H9 (cell line): ENCODE measurements at regions not wholly inside any gene's neighbourhood (a gene's known extent, or its start where the extent isn't known, plus 50 kb on each side); places are given as distances from the start of the nearest gene placed in this dataset.

Experiments
- DNase-seq: peaks from one replicate; pipeline ENCODE4 v3.0.0-alpha.2; 2017
- H2AFZ ChIP-seq: one replicate; pipeline ENCODE4 v1.6.1; 2013; ENCODE audit warnings: mild to moderate bottlenecking, low read length, control low read depth, moderate library complexity
- H2AK5ac ChIP-seq: 2 replicates; pipeline ENCODE4 v1.6.1; 2013; ENCODE audit warnings: low read length, control low read depth, mixed read lengths; ENCODE audit not compliant: insufficient read length
- H2BK120ac ChIP-seq: one replicate; pipeline ENCODE4 v1.6.1; 2013; ENCODE audit warnings: low read depth, mild to moderate bottlenecking, low read length, control low read depth, inconsistent platforms; ENCODE audit not compliant: poor library complexity, severe bottlenecking
- H2BK12ac ChIP-seq: 2 replicates; pipeline ENCODE4 v1.6.1; 2013; ENCODE audit warnings: low read length, control low read depth, mixed read lengths, low read depth; ENCODE audit not compliant: insufficient read length
- H2BK15ac ChIP-seq: 2 replicates; pipeline ENCODE4 v1.6.1; 2013; ENCODE audit warnings: low read depth, low read length, control low read depth
- H2BK20ac ChIP-seq: one replicate; pipeline ENCODE4 v1.6.1; 2013; ENCODE audit warnings: low read depth, mild to moderate bottlenecking, low read length, control low read depth, inconsistent platforms; ENCODE audit not compliant: poor library complexity, severe bottlenecking
- H2BK5ac ChIP-seq: 2 replicates; pipeline ENCODE4 v1.6.1; 2013; ENCODE audit warnings: low read length, control low read depth, mixed read lengths; ENCODE audit not compliant: insufficient read length
- H3K14ac ChIP-seq: 2 replicates; pipeline ENCODE4 v1.6.1; 2013; ENCODE audit warnings: low read length, control low read depth; ENCODE audit not compliant: insufficient read depth
- H3K18ac ChIP-seq: 2 replicates; pipeline ENCODE4 v1.6.1; 2013; ENCODE audit warnings: low read depth, mild to moderate bottlenecking, mixed read lengths, low read length, control low read depth; ENCODE audit not compliant: insufficient read length
- H3K23ac ChIP-seq: 2 replicates; pipeline ENCODE4 v1.6.1; 2013; ENCODE audit warnings: low read length, control low read depth, mixed read lengths, low read depth; ENCODE audit not compliant: insufficient read length
- H3K23me2 ChIP-seq: 2 replicates; pipeline ENCODE4 v1.6.1; 2013; ENCODE audit warnings: low read depth, mild to moderate bottlenecking, mixed read lengths, low read length, control low read depth; ENCODE audit not compliant: insufficient read length, poor library complexity, severe bottlenecking
- H3K27ac ChIP-seq: 2 replicates; pipeline ENCODE4 v1.5.1; 2013; ENCODE audit warnings: low read length, control low read depth, mixed read lengths, low read depth; ENCODE audit not compliant: insufficient read length
- H3K27me3 ChIP-seq: 2 replicates; pipeline ENCODE4 v1.6.1; 2013; ENCODE audit warnings: low read length, control low read depth, inconsistent platforms; ENCODE audit not compliant: insufficient read depth
- H3K4ac ChIP-seq: 2 replicates; pipeline ENCODE4 v1.6.1; 2013; ENCODE audit warnings: low read depth, mild to moderate bottlenecking, control low read depth, inconsistent platforms, low read length, moderate library complexity
- H3K4me1 ChIP-seq: 2 replicates; pipeline ENCODE4 v1.6.1; 2013; ENCODE audit warnings: low read length, control low read depth, inconsistent platforms; ENCODE audit not compliant: insufficient read depth
- H3K4me2 ChIP-seq: 2 replicates; pipeline ENCODE4 v1.6.1; 2013; ENCODE audit warnings: low read length, control low read depth, mixed read lengths; ENCODE audit not compliant: insufficient read length, insufficient read depth
- H3K56ac ChIP-seq: 2 replicates; pipeline ENCODE4 v1.6.1; 2013; ENCODE audit warnings: low read depth, mild to moderate bottlenecking, mixed read lengths, low read length, control low read depth; ENCODE audit not compliant: insufficient read length
- H3K79me1 ChIP-seq: 2 replicates; pipeline ENCODE4 v1.6.1; 2013; ENCODE audit warnings: low read depth, mild to moderate bottlenecking, moderate library complexity, low read length, control low read depth, inconsistent platforms; ENCODE audit not compliant: insufficient read depth, poor library complexity, severe bottlenecking
- H3K79me2 ChIP-seq: 2 replicates; pipeline ENCODE4 v1.6.1; 2013; ENCODE audit warnings: low read length, control low read depth, inconsistent platforms; ENCODE audit not compliant: insufficient read depth
- H3K9ac ChIP-seq: 2 replicates; pipeline ENCODE4 v1.6.1; 2013; ENCODE audit warnings: low read length, control low read depth, mixed read lengths; ENCODE audit not compliant: insufficient read length; ENCODE audit errors: extremely low read depth
- H3K9me3 ChIP-seq: one replicate; pipeline ENCODE4 v1.6.1; 2013; ENCODE audit warnings: low read depth, low read length, inconsistent platforms; ENCODE audit not compliant: control insufficient read depth
- H3T11ph ChIP-seq: one replicate; pipeline ENCODE4 v1.6.1; 2013; ENCODE audit warnings: mild to moderate bottlenecking, low read length, control low read depth, inconsistent platforms
- H4K20me1 ChIP-seq: one replicate; pipeline ENCODE4 v1.6.1; 2013; ENCODE audit not compliant: control insufficient read depth, insufficient read length, insufficient read depth
- H4K5ac ChIP-seq: 2 replicates; pipeline ENCODE4 v1.6.1; 2013; ENCODE audit warnings: low read depth, mild to moderate bottlenecking, mixed read lengths, low read length, control low read depth; ENCODE audit not compliant: insufficient read length
- H4K8ac ChIP-seq: replicated peaks from 2 replicates; pipeline ENCODE4 v1.6.1; 2013; ENCODE audit warnings: low read length, control low read depth, mixed read lengths, low read depth; ENCODE audit not compliant: insufficient read length
- H4K91ac ChIP-seq: 2 replicates; pipeline ENCODE4 v1.6.1; 2013; ENCODE audit warnings: low read depth, mild to moderate bottlenecking, moderate library complexity, mixed read lengths, low read length, control low read depth; ENCODE audit not compliant: insufficient read length
- H3K27ac Mint-ChIP-seq, 3 experiments: 2 replicates in 2 of 3; 3 replicates in 1 of 3; pipeline ENCODE4 v1.8.0; 2020 to 2021; ENCODE audit warnings: mixed read lengths in 3 of 3, mild to moderate bottlenecking in 1 of 3, moderate library complexity in 1 of 3
- H3K27me3 Mint-ChIP-seq: 2 replicates; pipeline ENCODE4 v1.8.0; 2021; ENCODE audit warnings: low read depth, mild to moderate bottlenecking, moderate library complexity, mixed read lengths
- H3K36me3 Mint-ChIP-seq, 3 experiments: 2 replicates in 2 of 3; 3 replicates in 1 of 3; pipeline ENCODE4 v1.8.0; 2020 to 2021; ENCODE audit warnings: low read depth in 3 of 3, mixed read lengths in 3 of 3; ENCODE audit not compliant: insufficient read depth in 1 of 3
- H3K4me1 Mint-ChIP-seq, 2 experiments: 2 replicates each; pipeline ENCODE4 v1.8.0; 2020; ENCODE audit warnings: mixed read lengths in 2 of 2
- H3K4me3 Mint-ChIP-seq, 2 experiments: 2 replicates in 1 of 2; 3 replicates in 1 of 2; pipeline ENCODE4 v1.8.0; 2020 to 2021; ENCODE audit warnings: mild to moderate bottlenecking in 2 of 2, mixed read lengths in 2 of 2, moderate library complexity in 1 of 2
- H3K9me3 Mint-ChIP-seq, 2 experiments: 2 replicates in 1 of 2; 3 replicates in 1 of 2; pipeline ENCODE4 v1.8.0; 2020; ENCODE audit warnings: mild to moderate bottlenecking in 2 of 2, mixed read lengths in 2 of 2, moderate library complexity in 1 of 2
- CTCF ChIP-seq: fragments of 200-600 bp; sonication (generic); conservative IDR thresholded peaks from 3 replicates; pipeline ENCODE4 v1.8.0; 2021; ENCODE audit warnings: antibody characterized with exemption, mild to moderate bottlenecking
- WGBS: extraction: QIAGEN DNeasy Blood & Tissue Kit; methylation state at CpG from one replicate; pipeline ENCODE4 v1.1.7; 2013; ENCODE audit warnings: missing lambda C conversion rate, low lambda C conversion rate, mixed read lengths; ENCODE audit not compliant: insufficient read length; ENCODE audit errors: extremely low coverage; 5-methylcytosine and 5-hydroxymethylcytosine counted together

DNA sequence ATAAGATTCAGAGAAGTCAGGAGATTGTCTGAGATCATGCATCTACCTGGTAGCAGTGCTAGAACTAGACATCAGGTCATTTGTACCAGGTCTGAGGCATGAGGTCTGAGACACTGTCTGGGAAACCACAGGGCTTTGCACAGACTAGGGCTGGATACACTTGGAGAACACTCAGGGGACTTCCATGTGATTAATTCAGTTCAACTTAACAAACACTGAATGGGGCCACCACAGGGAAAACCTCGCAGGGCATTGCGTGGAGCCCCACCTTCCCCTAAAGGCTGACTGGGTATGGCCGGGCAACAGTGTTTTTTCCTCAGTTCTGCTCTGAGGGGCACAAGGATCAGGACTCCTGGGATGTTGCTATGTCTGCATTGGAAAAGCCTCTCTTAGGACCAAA lies 86.5 kb upstream of the WARS2 start:
- H3K27me3 Mint-ChIP-seq: no peaks in the 10 kb centered on the region
- H3K4me3 Mint-ChIP-seq: no peak overlapping the region
- Histone ChIP-seq H3K27me3 (no peaks in the 10 kb centered on the region), H4K8ac (no peak overlapping the region), H2AK5ac (no peak overlapping the region), H4K91ac (no peak overlapping the region), H3K4ac (no peak overlapping the region), H3K79me1 (no peaks in the 10 kb centered on the region), H4K5ac (no peak overlapping the region), H3K9ac (no peak overlapping the region), H3K27ac (no peak overlapping the region), H3K9me3 (no peaks in the 10 kb centered on the region), H2BK120ac (no peak overlapping the region), H3K23me2 (no peaks in the 10 kb centered on the region), H3K56ac (no peak overlapping the region), H3T11ph (no peak overlapping the region), H2AFZ (no peak overlapping the region), H3K23ac (no peak overlapping the region), H3K4me2 (no peak overlapping the region), H3K18ac (no peak overlapping the region), H3K4me1 (no peaks in the 10 kb centered on the region), H2BK5ac (no peak overlapping the region), H2BK15ac (no peak overlapping the region), H3K79me2 (no peaks in the 10 kb centered on the region), H4K20me1 (no peaks in the 10 kb centered on the region), H3K14ac (no peak overlapping the region), H2BK12ac (no peak overlapping the region), H2BK20ac (no peak overlapping the region)
- no CpG with 5 or more reads among the region's 3 CpGs for WGBS
- H3K9me3 Mint-ChIP-seq: no peaks in the 10 kb centered on the region
- H3K36me3 Mint-ChIP-seq: no peaks in the 10 kb centered on the region
- H3K27ac Mint-ChIP-seq: peak overlapping the region in 1 of 3 experiments; percentile 38; a peak in 1 of 7 replicates
- peaks cover 10 to 13% of the 10 kb centered on the region in 2 experiments for H3K4me1 Mint-ChIP-seq
- TF ChIP-seq CTCF: no peak
- no peak for DNase-seq
